RWPE2 (cell line): ENCODE measurements at regions not wholly inside any gene's neighbourhood (a gene's known extent, or its start where the extent isn't known, plus 50 kb on each side); places are given as distances from the start of the nearest gene placed in this dataset.
"Not testable (repeated sequence)": the region's sequence is repeated elsewhere in the genome, so short reads cannot be mapped to it uniquely, and the experiment has no call there.

Experiments used
- ATAC-seq: fragments of 200-7000 bp; cut with Tn5 transposase; 3 replicates; pipeline ENCODE4 v1.9.1; 2021; ENCODE audit warnings: low read depth
- DNase-seq: peaks from one replicate; pipeline ENCODE4 v3.0.0-alpha.2; 2020; ENCODE audit warnings: low spot score
- H3K27ac ChIP-seq: fragments of 450-650 bp; 2 replicates; pipeline ENCODE4 v1.5.1; 2017; ENCODE audit warnings: mild to moderate bottlenecking; ENCODE audit not compliant: poor library complexity, severe bottlenecking
- H3K27me3 ChIP-seq: fragments of 250-450 bp; sonication (Bioruptor Pico); 2 replicates; pipeline ENCODE4 v1.5.1; 2021; ENCODE audit warnings: mild to moderate bottlenecking, moderate library complexity; ENCODE audit not compliant: insufficient read depth, poor library complexity, severe bottlenecking
- H3K36me3 ChIP-seq: fragments of 250-450 bp; sonication (Bioruptor Pico); 2 replicates; pipeline ENCODE4 v1.5.1; 2020; ENCODE audit warnings: low read depth, mild to moderate bottlenecking, moderate library complexity
- H3K4me1 ChIP-seq: fragments of 250-450 bp; sonication (Bioruptor Pico); 2 replicates; pipeline ENCODE4 v1.5.1; 2021; ENCODE audit warnings: mild to moderate bottlenecking, moderate library complexity; ENCODE audit not compliant: insufficient read depth, poor library complexity, severe bottlenecking
- H3K4me3 ChIP-seq: fragments of 250-450 bp; sonication (Bioruptor Pico); 2 replicates; pipeline ENCODE4 v1.5.1; 2021; ENCODE audit warnings: mild to moderate bottlenecking, moderate library complexity; ENCODE audit not compliant: severe bottlenecking
- H3K9me3 ChIP-seq: fragments of 250-450 bp; sonication (Bioruptor Pico); 2 replicates; pipeline ENCODE4 v1.5.1; 2021; ENCODE audit warnings: mild to moderate bottlenecking, moderate library complexity; ENCODE audit not compliant: severe bottlenecking
- CTCF ChIP-seq: fragments of 450-650 bp; IDR thresholded peaks from one replicate; pipeline ENCODE4 v1.5.1; 2017; ENCODE audit warnings: mild to moderate bottlenecking, moderate library complexity; ENCODE audit not compliant: poor library complexity, severe bottlenecking

- no peak overlapping the region for H3K27ac ChIP-seq
- TF ChIP-seq CTCF: no peak
Observed at GRCh38 chr2:175842996-175843395, 159.1 kb downstream of the LNPK start.

GRCh38 chr2:175840765-175841164 lies 161.3 kb downstream of the LNPK start:
- peaks cover 12% of the 10 kb centered on the region for H3K4me1 ChIP-seq
- not testable (repeated sequence) for H3K27me3 ChIP-seq, H3K36me3 ChIP-seq, H3K4me3 ChIP-seq, H3K9me3 ChIP-seq, DNase-seq, ATAC-seq, H3K27ac ChIP-seq

More at GRCh38 chr2:175842996-175843395, 159.1 kb downstream of the LNPK start:
- no peak for DNase-seq
- Histone ChIP-seq H3K4me1 (peaks cover 12% of the 10 kb centered on the region), H3K4me3 (no peak overlapping the region), H3K27me3 (no peaks in the 10 kb centered on the region), H3K36me3 (no peaks in the 10 kb centered on the region), H3K9me3 (no peaks in the 10 kb centered on the region)
- ATAC-seq: no peak

GRCh38 chr2:175840256-175840655 lies 161.8 kb downstream of the LNPK start:
- H3K27me3 ChIP-seq: no peaks in the 10 kb centered on the region
- no peak for ATAC-seq
- no peaks in the 10 kb centered on the region for H3K9me3 ChIP-seq
- no peak overlapping the region for H3K27ac ChIP-seq
- H3K4me1 ChIP-seq: peaks cover 12% of the 10 kb centered on the region
- H3K4me3 ChIP-seq: no peak overlapping the region
- TF ChIP-seq CTCF: no peak
- no peaks in the 10 kb centered on the region for H3K36me3 ChIP-seq
- no peak for DNase-seq

GRCh38 chr2:175838979-175839378 lies 163.1 kb downstream of the LNPK start:
- Histone ChIP-seq H3K4me3 (no peak overlapping the region), H3K36me3 (no peaks in the 10 kb centered on the region), H3K9me3 (no peaks in the 10 kb centered on the region), H3K27me3 (no peaks in the 10 kb centered on the region), H3K27ac (no peak overlapping the region), H3K4me1 (peaks cover 6% of the 10 kb centered on the region)
- TF ChIP-seq CTCF: no peak
- ATAC-seq (no peak), DNase-seq (no peak)

GRCh38 chr2:175837046-175837445 lies 165.0 kb downstream of the LNPK start:
- TF ChIP-seq CTCF: no peak
- Histone ChIP-seq H3K4me3 (no peak overlapping the region), H3K36me3 (no peaks in the 10 kb centered on the region), H3K4me1 (no peaks in the 10 kb centered on the region), H3K27me3 (no peaks in the 10 kb centered on the region), H3K27ac (no peak overlapping the region), H3K9me3 (no peaks in the 10 kb centered on the region)
- ATAC-seq (peak; percentile 70), DNase-seq (no peak)
